ENCODE measurements at regions not wholly inside any gene's neighbourhood (a gene's known extent, or its start where the extent isn't known, plus 50 kb on each side); places are given as distances from the start of the nearest gene placed in this dataset.

DNA sequence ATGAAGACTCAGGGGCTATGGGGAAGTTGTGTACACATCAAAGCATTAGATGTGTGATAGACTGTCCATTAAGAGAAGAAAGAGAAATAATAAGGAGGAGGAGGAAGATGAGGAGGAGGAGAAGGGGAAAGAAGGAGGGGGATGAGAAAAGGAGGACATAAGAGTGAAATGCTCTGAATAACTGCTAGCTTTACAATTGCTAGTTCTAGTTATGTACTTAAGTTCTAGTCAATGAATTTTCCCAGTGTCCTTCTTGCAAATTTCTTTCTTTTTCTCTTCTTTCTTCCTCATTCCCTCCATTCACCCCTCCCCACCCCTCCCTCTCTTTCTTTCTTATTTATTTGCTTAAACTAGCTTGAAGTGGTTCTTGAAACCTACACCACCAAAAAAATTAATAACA is 534.9 kb upstream of the GRAMD2B start:
- no peak for TF ChIP-seq TAF1 (IDR thresholded peaks at IDR 0.05; ENCODE audit: borderline replicate concordance, low read depth, low read length)
- no peak overlapping the region for H3K4me3 ChIP-seq
- H3K27me3 ChIP-seq (replicated peaks in 1 of 2; ENCODE audit: control insufficient read depth in 2 of 2, insufficient read depth in 2 of 2, low read length in 1 of 2) = no peaks in the 10 kb centered on the region
- no peaks in the 10 kb centered on the region for H3K79me2 ChIP-seq (ENCODE audit: control insufficient read depth, insufficient read depth, low read length)
- no peak for ATAC-seq
- H3K9me3 ChIP-seq (replicated peaks; ENCODE audit: control insufficient read depth, insufficient read depth, low read length) = no peaks in the 10 kb centered on the region
- ChIA-PET POLR2A (no interaction called here), RAD21 (ENCODE audit: unreplicated experiment) (no interaction called here), SMC1A (ENCODE audit: uncharacterized antibody, unreplicated experiment) (no interaction called here), CTCF (no interaction called here)
- H4K20me1 ChIP-seq (ENCODE audit: control insufficient read depth, insufficient read depth) = no peaks in the 10 kb centered on the region
- in situ Hi-C loops (cut with MboI) = no loop called here
- no peak for DNase-seq (ENCODE audit: low read depth, low spot score)
- H3K4me1 ChIP-seq (ENCODE audit: control insufficient read depth, insufficient read depth, low read length) = no peaks in the 10 kb centered on the region
- H3K36me3 ChIP-seq (ENCODE audit: control insufficient read depth in 2 of 2, insufficient read depth in 2 of 2, low read length in 1 of 2) = no peaks in the 10 kb centered on the region
- no peak for FAIRE-seq
- no TSS peak for BruUV-seq (replicated peaks)
- intact Hi-C loops (cut with micrococcal nuclease; ENCODE audit: unreplicated experiment) = no loop called here
- no peak overlapping the region for H3K27ac ChIP-seq (ENCODE audit: control insufficient read depth, insufficient read depth)
- H3K9ac ChIP-seq (ENCODE audit: control insufficient read depth, insufficient read depth, low read length) = no peak overlapping the region
- H3K4me2 ChIP-seq (ENCODE audit: control insufficient read depth, insufficient read depth) = no peak overlapping the region
- H2AFZ ChIP-seq (ENCODE audit: control insufficient read depth, low read depth, low read length) = no peak overlapping the region

DNA sequence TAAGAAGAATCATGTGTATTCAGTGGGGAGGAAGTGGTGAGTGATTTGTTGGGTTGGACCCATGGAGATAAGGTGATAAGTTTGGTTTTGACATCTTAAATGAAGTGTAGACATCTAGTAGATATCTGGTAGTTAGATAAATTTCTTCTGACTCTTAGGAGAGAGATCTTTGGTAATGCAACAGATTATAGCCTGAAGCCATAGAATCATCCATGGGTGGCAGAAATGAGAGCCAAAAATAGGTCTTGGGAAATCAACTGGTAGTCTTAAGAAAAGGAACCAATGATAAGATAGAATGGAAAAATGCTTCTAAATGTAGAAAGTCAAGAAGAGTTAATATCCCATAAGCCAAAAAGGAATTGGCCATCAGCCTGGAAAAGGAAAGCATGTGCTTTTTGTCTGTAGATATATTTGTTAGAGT is 532.7 kb upstream of the GRAMD2B start:
- no peaks in the 10 kb centered on the region for H3K9me3 ChIP-seq (replicated peaks; ENCODE audit: control insufficient read depth, insufficient read depth, low read length)
- no peak for DNase-seq (ENCODE audit: low read depth, low spot score)
- H3K9ac ChIP-seq (ENCODE audit: control insufficient read depth, insufficient read depth, low read length) = no peak overlapping the region
- no peak for FAIRE-seq
- no peaks in the 10 kb centered on the region for H3K79me2 ChIP-seq (ENCODE audit: control insufficient read depth, insufficient read depth, low read length)
- no peaks in the 10 kb centered on the region for H3K36me3 ChIP-seq (ENCODE audit: control insufficient read depth in 2 of 2, insufficient read depth in 2 of 2, low read length in 1 of 2)
- H3K4me3 ChIP-seq = no peak overlapping the region
- ChIA-PET POLR2A (no interaction called here), SMC1A (ENCODE audit: uncharacterized antibody, unreplicated experiment) (no interaction called here), RAD21 (ENCODE audit: unreplicated experiment) (no interaction called here), CTCF (no interaction called here)
- no peak for ATAC-seq
- H2AFZ ChIP-seq (ENCODE audit: control insufficient read depth, low read depth, low read length) = no peak overlapping the region
- no peaks in the 10 kb centered on the region for H4K20me1 ChIP-seq (ENCODE audit: control insufficient read depth, insufficient read depth)
- no peaks in the 10 kb centered on the region for H3K4me1 ChIP-seq (ENCODE audit: control insufficient read depth, insufficient read depth, low read length)
- H3K27ac ChIP-seq (ENCODE audit: control insufficient read depth, insufficient read depth) = no peak overlapping the region
- no peaks in the 10 kb centered on the region for H3K27me3 ChIP-seq (replicated peaks in 1 of 2; ENCODE audit: control insufficient read depth in 2 of 2, insufficient read depth in 2 of 2, low read length in 1 of 2)
- intact Hi-C loops (cut with micrococcal nuclease; ENCODE audit: unreplicated experiment) (no loop called here), in situ Hi-C loops (cut with MboI) (no loop called here)
- TF ChIP-seq, protein P1, sequence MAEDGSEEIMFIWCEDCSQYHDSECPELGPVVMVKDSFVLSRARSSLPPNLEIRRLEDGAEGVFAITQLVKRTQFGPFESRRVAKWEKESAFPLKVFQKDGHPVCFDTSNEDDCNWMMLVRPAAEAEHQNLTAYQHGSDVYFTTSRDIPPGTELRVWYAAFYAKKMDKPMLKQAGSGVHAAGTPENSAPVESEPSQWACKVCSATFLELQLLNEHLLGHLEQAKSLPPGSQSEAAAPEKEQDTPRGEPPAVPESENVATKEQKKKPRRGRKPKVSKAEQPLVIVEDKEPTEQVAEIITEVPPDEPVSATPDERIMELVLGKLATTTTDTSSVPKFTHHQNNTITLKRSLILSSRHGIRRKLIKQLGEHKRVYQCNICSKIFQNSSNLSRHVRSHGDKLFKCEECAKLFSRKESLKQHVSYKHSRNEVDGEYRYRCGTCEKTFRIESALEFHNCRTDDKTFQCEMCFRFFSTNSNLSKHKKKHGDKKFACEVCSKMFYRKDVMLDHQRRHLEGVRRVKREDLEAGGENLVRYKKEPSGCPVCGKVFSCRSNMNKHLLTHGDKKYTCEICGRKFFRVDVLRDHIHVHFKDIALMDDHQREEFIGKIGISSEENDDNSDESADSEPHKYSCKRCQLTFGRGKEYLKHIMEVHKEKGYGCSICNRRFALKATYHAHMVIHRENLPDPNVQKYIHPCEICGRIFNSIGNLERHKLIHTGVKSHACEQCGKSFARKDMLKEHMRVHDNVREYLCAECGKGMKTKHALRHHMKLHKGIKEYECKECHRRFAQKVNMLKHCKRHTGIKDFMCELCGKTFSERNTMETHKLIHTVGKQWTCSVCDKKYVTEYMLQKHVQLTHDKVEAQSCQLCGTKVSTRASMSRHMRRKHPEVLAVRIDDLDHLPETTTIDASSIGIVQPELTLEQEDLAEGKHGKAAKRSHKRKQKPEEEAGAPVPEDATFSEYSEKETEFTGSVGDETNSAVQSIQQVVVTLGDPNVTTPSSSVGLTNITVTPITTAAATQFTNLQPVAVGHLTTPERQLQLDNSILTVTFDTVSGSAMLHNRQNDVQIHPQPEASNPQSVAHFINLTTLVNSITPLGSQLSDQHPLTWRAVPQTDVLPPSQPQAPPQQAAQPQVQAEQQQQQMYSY (CRISPR knock-in tag; IDR thresholded peaks at IDR 0.05) = no peak
- TF ChIP-seq HDAC2 (IDR thresholded peaks at IDR 0.05) = no peak
- TF ChIP-seq, protein P2, sequence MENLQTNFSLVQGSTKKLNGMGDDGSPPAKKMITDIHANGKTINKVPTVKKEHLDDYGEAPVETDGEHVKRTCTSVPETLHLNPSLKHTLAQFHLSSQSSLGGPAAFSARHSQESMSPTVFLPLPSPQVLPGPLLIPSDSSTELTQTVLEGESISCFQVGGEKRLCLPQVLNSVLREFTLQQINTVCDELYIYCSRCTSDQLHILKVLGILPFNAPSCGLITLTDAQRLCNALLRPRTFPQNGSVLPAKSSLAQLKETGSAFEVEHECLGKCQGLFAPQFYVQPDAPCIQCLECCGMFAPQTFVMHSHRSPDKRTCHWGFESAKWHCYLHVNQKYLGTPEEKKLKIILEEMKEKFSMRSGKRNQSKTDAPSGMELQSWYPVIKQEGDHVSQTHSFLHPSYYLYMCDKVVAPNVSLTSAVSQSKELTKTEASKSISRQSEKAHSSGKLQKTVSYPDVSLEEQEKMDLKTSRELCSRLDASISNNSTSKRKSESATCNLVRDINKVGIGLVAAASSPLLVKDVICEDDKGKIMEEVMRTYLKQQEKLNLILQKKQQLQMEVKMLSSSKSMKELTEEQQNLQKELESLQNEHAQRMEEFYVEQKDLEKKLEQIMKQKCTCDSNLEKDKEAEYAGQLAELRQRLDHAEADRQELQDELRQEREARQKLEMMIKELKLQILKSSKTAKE (IDR thresholded peaks at IDR 0.05; ENCODE audit: low read depth, poor library complexity, severe bottlenecking) = no peak
- TF ChIP-seq, protein P3, sequence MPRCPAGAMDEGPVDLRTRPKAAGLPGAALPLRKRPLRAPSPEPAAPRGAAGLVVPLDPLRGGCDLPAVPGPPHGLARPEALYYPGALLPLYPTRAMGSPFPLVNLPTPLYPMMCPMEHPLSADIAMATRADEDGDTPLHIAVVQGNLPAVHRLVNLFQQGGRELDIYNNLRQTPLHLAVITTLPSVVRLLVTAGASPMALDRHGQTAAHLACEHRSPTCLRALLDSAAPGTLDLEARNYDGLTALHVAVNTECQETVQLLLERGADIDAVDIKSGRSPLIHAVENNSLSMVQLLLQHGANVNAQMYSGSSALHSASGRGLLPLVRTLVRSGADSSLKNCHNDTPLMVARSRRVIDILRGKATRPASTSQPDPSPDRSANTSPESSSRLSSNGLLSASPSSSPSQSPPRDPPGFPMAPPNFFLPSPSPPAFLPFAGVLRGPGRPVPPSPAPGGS (IDR thresholded peaks at IDR 0.05; ENCODE audit: borderline replicate concordance, insufficient read depth, low read depth, low read length, poor library complexity, severe bottlenecking) = no peak
- TF ChIP-seq, protein P4, sequence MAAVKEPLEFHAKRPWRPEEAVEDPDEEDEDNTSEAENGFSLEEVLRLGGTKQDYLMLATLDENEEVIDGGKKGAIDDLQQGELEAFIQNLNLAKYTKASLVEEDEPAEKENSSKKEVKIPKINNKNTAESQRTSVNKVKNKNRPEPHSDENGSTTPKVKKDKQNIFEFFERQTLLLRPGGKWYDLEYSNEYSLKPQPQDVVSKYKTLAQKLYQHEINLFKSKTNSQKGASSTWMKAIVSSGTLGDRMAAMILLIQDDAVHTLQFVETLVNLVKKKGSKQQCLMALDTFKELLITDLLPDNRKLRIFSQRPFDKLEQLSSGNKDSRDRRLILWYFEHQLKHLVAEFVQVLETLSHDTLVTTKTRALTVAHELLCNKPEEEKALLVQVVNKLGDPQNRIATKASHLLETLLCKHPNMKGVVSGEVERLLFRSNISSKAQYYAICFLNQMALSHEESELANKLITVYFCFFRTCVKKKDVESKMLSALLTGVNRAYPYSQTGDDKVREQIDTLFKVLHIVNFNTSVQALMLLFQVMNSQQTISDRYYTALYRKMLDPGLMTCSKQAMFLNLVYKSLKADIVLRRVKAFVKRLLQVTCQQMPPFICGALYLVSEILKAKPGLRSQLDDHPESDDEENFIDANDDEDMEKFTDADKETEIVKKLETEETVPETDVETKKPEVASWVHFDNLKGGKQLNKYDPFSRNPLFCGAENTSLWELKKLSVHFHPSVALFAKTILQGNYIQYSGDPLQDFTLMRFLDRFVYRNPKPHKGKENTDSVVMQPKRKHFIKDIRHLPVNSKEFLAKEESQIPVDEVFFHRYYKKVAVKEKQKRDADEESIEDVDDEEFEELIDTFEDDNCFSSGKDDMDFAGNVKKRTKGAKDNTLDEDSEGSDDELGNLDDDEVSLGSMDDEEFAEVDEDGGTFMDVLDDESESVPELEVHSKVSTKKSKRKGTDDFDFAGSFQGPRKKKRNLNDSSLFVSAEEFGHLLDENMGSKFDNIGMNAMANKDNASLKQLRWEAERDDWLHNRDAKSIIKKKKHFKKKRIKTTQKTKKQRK (IDR thresholded peaks at IDR 0.05; ENCODE audit: low read depth, low read length) = no peak
- no peak for TF ChIP-seq KLF5 (IDR thresholded peaks at IDR 0.05; ENCODE audit: partially characterized antibody)
- H3K4me2 ChIP-seq (ENCODE audit: control insufficient read depth, insufficient read depth) = no peak overlapping the region
- BruUV-seq (replicated peaks) = no TSS peak

Data from GM12878 (cell line).